GM18909 (cell line): ENCODE measurements at regions not wholly inside any gene's neighbourhood (a gene's known extent, or its start where the extent isn't known, plus 50 kb on each side); places are given as distances from the start of the nearest gene placed in this dataset.
"Not testable (repeated sequence)": the region's sequence is repeated elsewhere in the genome, so short reads cannot be mapped to it uniquely, and the experiment has no call there.

Experiments
- ATAC-seq: cut with Tn5 transposase; IDR thresholded peaks from one replicate; pipeline ENCODE4 v1.9.1; 2021; ENCODE audit warnings: mild to moderate bottlenecking; ENCODE audit not compliant: unreplicated experiment, poor library complexity

DNA sequence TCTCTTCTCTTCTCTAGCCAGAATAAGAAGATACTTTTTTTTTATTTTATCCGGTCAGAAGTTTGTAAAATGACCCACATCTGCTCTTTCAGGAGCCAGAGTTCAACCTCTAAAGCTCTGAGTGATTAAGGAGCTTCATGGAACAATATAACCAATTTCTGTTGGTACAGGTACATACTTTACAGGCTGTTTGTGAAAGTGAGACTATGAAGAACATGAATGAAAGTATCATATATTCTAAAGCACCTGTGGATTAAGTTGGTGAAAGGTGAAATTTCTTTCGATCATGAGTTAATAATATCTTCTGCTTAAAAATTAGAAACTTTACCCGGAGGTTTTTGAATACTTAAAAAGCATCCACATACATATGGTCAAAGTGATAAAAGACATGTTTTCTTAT, 65.2 kb downstream of the DMRT2 start:
- no peak for ATAC-seq

DNA sequence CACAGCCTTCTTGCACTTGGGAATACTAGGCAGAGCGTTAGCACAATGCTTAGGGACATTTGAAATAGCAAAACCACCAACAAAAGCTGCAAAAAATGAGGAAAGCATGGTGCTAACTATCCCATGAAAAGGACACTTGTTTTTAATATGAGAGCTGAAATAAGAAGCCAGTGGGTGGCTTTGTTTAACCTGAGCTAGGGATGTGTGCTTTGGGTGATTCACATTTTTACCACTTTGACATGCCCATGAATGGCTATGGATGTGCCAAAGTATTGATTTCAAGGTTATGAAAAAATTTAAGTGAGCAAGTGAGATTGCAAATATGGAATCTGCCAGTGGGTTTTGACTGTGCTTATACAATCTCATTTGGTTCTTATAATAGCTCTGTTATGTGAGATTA, 67.3 kb downstream of the DMRT2 start:
- ATAC-seq = no peak

DNA sequence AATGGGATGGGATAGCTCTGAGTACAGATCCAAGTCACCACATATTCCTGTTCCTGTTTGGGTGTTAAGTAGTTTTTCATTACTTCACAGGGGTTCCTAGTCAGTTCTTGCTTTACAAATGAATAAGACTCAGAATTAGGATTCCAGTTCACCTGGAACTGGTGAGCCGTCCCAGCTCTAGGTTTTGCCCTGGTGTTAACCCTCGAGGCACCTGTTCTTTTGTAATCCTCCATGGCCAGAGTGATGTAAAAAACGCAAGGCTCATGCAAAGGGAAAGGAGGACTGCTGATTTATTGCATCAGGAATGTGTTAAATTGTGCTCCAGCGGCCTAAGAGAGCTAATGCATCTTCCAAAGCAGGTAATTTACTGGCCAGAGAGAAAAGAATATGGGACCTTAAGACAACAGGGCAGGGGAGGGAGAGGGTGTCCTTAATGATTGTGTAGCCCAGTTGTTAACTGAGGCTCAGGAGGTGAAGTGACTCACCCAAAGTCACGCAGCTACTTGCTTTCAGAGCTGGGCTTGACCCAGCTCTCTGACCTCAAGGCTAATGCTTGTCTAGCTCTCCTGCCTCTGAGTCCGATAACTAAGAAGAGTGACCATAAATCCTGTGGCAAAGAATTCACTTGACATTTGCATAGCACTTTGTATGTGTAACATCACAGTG, 70.5 kb downstream of the DMRT2 start:
- ATAC-seq = no peak

DNA sequence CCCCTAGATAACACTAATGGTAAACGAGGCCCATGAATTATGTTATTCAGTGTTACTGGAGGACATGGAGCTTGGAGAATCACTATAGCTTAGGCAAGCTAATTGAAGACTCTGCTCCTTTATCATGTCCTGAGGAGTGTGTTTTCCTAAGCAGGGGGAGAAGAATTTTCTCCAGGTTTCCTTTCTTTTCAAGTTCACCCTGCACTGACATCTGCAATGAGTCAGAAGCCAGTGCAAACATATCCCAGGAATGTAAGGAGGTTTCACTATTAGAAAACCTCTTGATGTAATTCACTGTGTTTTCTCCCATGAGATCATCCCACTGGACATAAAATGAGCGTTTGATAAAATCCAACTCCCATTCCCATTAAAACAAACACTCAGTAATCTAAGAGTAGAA, 75.6 kb downstream of the DMRT2 start:
- ATAC-seq = no peak

DNA sequence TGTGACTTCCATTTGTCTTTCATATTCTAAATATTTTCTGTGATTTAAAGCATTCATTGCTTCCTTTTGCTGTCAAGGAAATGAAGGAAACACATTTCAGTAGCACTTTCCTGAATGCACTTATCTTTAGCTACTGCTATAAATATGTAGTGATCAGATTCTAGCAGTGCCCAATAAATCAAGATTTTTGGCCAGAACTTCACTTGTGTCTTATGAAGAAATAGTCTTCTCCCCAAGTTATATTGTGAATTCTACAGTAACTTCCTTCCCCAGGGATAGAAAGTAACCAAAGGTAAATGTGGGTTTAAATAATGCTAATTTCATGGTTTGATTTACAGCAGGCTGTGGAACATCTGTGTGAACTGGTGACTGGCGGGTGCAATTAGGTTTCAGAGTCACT, 77.9 kb downstream of the DMRT2 start:
- ATAC-seq = no peak

DNA sequence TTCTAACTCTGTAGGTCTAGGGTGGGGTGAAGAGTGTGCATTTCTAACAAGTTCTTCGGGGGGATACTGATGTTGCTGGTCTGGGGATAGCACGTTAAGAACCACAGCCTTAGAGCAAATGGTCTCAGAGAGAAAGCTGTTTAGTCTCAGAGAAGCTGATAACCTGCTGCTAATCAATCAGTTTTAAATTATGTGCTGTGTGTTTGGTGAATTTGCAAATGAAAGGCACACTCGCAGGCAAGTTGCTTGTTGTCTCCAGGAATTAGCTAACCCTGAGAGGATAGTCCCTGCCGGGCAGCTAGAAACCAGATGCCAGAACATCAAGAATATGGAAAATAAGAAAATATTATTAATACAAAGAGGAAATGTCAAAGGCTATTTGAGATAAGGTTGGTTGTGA, 79.2 kb downstream of the DMRT2 start:
- no peak for ATAC-seq

DNA sequence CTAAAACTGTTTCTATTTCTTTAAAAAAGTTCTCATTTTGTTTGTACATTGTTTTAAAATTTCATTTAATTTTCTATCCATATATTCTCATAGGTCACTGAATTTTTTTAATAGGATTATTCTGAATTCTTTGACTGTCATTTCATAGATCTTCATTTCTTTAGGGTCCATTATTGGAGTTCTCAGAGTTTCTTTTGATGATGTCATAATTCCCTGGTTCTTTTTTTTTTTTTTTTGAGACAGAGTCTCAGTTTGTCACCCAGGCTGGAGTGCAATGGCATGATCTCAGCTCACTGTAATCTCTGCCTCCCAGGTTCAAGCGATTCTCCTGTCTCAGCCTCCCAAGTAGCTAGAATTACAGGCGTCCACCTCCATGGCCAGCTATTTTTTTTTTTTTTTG, 89.9 kb downstream of the DMRT2 start:
- ATAC-seq = no peak

DNA sequence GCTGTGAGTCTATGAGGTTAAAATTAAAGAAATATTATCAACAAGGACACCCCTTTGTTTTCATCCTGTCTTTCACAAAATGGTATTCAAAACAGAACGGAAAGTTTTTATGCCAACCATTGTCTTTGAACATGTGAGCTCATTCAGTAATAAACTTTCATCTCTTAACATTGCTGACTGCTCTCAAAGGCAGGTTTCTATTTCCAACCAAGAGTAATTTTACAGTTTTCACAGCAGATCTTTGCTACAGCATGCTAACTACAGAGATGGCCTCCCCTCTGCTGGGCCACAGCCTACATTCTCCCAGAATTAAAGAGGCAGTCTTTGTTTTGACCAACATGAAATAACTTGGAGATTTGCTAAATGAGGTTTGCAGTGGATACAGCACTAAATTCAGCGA, 101.5 kb downstream of the DMRT2 start:
- no peak for ATAC-seq

DNA sequence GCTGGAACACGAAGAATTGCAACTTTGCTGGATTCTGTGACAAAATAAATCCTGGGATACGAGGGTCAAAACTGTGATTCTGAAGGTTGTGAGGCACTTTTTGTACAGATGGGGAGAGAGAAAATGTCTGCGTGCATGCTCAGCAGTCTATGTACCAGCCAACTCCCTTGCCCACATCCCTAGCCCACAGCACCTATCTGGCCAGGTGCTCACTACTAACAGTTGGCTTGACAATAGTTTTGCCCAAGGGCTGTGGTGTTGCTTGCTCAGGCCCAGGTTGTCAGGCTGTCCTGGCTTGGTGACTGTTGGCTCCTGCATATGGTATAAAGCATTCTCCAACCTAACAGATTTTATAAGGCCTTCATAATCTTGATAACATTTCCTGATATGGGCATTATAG, 102.0 kb downstream of the DMRT2 start:
- ATAC-seq = no peak

DNA sequence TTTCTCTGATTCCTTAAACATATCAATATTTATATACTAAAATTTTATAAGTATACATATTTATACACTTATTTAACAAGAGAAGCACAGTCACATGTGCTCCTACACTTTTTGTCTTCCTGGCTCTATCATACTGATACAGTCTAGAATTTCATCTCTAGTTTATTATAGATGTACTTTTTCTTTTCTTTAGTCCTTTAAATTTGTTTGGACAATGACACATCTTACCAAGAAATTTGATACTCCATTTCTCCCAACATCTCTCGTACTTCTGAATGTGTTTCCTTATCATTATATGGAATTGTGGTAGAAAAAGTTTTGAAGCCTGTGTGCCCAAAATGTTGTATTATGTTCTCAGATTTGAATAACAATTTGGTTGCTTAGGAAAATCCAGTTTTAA, 104.6 kb downstream of the DMRT2 start:
- no peak for ATAC-seq

DNA sequence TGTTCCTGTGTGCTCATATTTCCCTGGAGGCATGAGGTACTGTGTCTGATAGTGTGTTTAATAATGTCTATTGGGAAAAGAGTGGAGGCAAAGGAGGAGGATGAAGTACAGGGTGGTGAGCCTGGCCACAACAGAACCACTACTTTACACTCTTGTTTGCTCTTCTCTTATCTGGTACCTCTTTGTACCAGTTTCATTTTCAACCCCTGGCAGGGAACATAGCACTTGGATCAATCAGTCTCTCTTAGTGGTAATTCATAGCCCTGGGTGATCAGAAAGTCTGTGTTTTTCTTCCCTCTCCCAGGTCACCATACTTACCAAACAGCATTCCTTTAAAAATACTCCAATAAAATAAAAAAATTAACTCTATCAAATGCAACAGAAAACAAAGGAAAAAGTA, 105.4 kb downstream of the DMRT2 start:
- ATAC-seq = no peak

DNA sequence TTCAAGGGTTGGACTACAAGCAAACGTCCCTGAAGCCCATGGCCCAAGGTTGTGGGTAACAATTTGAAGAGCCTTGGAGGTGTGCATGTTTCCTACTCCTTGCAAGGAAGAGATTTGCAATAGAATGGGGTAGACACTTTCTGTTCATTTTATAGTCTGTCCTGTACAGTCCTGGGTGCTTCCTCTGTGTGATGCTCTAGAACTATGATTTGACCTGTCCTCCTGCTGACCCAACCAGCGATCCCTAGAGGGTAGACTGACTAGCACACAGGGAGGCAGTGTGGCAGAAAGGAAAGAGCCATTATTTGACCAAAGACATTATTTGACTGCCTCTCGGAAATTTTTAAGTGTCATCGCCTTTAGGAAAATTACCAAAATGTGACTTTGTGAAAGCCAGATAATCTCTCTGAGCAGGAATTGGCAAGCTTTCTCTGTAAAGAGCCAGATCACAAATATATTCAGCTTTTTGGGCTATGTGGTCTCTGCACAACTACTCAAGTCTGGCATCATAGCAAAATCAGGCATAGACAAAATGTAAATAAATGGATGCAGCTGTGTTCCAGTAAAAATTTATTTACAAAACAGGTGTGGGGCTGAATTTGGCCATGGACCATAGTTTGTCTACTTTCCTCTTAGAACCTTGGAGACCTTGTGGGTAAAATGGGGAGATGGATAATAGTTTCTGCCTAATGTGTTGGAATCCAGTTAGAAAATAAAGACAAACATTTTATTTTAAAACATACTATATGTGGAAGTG, 106.8 kb downstream of the DMRT2 start:
- no peak for ATAC-seq

DNA sequence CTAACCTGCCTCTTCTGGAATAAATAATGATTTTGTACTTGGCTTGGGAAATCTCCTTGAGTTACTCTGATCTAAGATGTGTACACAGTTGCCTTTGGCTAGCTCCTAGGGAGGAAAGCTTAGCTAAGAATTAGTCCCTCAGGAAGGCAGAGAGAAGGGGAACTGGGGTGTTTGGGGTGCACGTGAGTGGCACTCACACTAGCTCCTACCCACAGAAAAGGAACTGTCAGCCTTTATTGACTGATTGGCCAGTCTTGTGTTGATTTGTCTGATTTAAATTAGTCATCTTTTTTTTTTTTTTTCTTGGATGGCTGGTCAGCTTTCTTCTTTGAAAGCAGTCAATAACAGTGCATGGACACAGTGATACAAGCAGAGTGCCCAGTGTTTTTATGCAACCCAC, 107.7 kb downstream of the DMRT2 start:
- no peak for ATAC-seq

DNA sequence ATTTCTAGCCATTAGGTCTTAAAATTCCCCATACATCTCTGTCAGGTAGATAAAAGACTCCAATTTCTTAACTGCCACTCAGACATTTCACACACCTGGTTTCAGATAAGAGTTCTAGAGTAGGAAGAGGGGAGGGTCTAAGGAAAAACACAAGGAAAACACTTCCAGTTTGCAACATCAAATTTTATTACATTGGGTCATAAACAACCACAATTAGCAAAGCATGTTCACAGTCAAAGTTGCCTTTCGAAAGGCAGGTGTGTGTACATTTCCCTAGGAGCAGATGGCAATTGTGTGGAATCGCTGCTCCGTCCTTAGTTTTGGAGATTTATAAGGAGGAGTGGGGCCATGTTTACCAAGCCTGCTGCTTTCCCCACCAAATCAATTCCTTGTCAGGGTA, 120.8 kb downstream of the DMRT2 start:
- ATAC-seq = no peak

DNA sequence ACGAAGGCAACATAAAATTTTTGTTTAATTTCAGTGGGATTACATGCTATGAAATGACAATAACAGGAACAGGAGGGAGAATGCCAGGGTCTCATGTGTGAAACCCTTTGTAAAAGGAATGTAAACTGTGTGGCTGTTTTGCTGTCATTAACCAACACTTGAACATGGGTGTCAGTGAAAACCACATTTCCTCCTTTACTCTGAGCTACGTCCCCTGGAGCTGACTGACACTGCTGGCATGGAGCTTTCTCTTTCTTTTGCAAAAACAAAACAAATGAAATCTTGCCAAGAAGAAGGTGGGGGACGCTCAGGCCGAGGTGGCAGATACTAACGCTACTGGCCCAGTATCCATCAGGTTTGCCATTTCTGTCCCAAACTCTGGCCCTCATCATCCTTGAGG, 121.4 kb downstream of the DMRT2 start:
- no peak for ATAC-seq

DNA sequence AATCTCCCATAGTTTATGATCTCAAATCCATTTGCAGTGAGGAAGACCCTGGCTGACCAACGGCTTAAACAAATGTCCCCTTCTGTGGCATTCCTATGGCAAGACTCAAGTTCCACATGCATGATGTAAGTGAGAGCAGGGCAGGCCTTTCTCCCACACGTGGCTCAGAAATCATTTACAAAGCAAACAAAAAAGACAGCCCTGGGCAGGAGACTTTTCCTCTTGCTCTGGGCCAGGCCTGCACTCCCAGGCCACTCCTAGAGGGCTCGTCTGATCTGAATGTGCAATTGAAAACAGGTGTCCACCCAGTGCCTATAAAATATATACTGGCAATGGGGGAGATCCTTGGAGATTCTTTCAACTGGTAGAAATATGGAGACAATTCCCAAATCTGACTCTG, 123.1 kb downstream of the DMRT2 start:
- no peak for ATAC-seq

DNA sequence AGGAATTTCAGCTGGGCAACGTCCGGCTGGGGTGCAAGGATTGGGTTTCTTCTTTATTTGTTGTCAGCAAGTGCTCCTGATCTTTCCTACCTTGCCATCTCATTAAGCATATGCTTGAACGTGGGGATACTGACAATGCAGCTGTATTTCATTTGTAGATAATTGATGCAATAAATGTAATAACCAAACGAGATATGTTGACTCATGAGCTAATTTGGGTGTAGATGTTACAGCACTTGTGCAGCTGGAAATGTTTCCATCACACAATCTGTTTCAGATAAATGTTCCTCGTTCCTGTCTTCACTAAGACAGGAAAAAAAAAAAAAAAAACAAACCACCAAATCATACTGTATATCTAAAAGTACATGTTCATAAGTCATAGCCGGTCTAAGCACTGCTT, 123.8 kb downstream of the DMRT2 start:
- no peak for ATAC-seq

DNA sequence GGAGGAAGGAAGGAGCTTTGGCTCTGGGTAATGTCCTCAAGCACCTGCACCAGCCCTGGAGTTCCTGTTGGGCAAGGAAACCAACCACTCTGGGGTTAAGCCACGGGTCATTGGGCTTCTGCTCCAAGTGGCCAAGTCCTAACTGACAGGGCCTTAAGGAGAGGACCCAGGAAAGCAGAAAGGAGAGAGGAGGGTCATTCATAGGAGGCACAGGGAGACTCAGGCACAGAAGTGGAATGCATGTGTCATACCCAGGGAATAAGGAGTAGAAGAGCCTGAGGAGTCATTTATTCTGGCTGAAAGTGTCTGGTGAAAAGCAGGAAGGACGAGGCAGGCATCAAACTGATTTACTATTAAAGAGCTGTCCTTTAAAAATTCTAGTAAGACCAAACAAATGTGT, 129.2 kb downstream of the DMRT2 start:
- ATAC-seq = no peak

DNA sequence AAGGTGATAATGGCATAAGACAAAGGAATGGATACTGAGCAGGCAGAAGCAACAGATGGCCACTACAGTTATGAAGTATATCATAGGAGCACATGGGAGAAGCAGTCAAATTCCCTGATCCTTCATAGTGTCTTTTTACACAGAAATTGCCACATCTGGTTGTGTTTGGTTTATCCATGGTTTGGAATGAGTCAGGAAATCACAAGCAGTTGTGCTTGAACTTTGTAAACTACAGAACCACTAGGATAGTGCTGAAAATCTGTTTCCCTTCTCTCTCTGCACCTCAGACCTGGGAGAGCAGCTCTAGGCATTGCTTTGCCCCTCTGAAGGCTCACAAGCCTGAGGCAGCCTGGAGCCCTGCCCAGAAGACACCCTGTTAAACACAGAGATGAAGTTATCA, 134.0 kb downstream of the DMRT2 start:
- no peak for ATAC-seq

DNA sequence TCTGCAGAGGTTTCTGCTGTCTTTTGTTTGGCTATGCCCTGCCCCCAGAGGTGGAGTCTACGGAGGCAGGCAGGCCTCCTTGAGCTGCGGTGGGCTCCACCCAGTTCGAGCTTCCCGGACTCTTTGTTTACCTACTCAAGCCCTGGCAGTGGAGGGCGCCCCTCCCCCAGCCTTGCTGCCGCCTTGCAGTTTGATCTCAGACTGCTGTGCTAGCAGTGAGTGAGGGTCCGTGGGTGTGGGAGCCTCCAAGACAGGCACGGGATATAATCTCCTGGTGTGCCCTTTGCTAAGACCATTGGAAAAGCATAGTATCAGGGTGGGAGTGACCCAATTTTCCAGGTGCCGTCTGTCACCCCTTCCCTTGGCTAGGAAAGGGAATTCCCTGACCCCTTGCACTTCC, 137.0 kb downstream of the DMRT2 start:
- not testable (repeated sequence) for ATAC-seq

DNA sequence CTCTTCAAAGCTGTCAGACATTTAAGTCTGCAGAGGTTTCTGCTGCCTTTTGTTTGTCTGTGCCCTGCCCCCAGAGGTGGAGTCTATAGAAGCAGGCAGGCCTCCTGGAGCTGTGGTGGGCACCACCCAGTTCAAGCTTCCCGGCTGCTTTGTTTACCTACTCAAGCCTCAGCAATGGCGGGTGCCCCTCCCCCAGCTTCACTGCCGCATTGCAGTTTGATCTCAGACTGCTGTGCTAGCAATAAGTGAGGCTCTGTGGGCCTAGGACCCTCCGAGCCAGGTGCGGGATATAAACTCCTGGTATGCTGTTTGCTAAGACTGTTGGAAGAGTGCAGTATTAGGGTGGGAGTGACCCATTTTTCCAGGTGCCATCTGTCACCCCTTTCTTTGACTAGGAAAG, 145.5 kb downstream of the DMRT2 start:
- not testable (repeated sequence) for ATAC-seq

DNA sequence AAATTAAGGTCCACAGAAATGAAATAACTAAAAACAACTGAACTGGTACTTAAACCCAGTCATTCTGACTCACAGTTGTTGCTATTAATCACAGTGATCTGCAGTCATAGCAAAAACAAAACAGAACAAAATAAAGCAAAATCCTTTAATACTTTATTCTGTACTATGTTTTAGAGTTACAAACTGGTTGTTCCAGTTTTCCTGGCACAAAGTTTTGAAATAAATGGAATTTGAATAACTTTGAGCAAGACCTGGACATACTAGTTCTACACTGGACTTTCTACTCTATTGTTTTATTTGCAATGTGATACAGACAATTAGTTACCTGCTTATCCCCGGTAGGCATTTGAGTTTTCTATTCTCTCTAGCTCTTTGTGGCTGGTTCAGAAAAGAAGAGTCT, 147.9 kb downstream of the DMRT2 start:
- no peak for ATAC-seq
